Ishikawa (cell line): ENCODE measurements at regions not wholly inside any gene's neighbourhood (a gene's known extent, or its start where the extent isn't known, plus 50 kb on each side); places are given as distances from the start of the nearest gene placed in this dataset.

Experiments
- CEBPB ChIP-seq: IDR thresholded peaks from 2 replicates; pipeline ENCODE4 v1.6.1; 2012
- CREB1 ChIP-seq: IDR thresholded peaks from 2 replicates; pipeline ENCODE4 v1.6.1; 2012; ENCODE audit warnings: low read depth
- EGR1 ChIP-seq: IDR thresholded peaks from 2 replicates; pipeline ENCODE4 v1.6.1; 2012
- EP300 ChIP-seq: IDR thresholded peaks from 2 replicates; pipeline ENCODE4 v1.6.1; 2012; ENCODE audit warnings: borderline replicate concordance
- FOXM1 ChIP-seq: IDR thresholded peaks from 2 replicates; pipeline ENCODE4 v1.6.1; 2012; ENCODE audit warnings: low read depth, borderline replicate concordance
- MAX ChIP-seq: IDR thresholded peaks from 2 replicates; pipeline ENCODE4 v1.6.1; 2012
- NFIC ChIP-seq: IDR thresholded peaks from 2 replicates; pipeline ENCODE4 v1.6.1; 2012
- RAD21 ChIP-seq: IDR thresholded peaks from 2 replicates; pipeline ENCODE4 v1.6.1; 2012; ENCODE audit warnings: low read depth
- REST ChIP-seq: IDR thresholded peaks from 2 replicates; pipeline ENCODE4 v1.6.1; 2012; ENCODE audit warnings: low read depth, mild to moderate bottlenecking
- TAF1 ChIP-seq: IDR thresholded peaks from 2 replicates; pipeline ENCODE4 v1.6.1; 2012; ENCODE audit warnings: low read depth, mild to moderate bottlenecking
- TCF12 ChIP-seq: IDR thresholded peaks from 2 replicates; pipeline ENCODE4 v1.6.1; 2012; ENCODE audit warnings: low read depth
- TEAD4 ChIP-seq: IDR thresholded peaks from 2 replicates; pipeline ENCODE4 v1.6.1; 2012
- YY1 ChIP-seq: IDR thresholded peaks from 2 replicates; pipeline ENCODE4 v1.6.1; 2012; ENCODE audit warnings: low read depth
- ZBTB7A ChIP-seq: IDR thresholded peaks from 2 replicates; pipeline ENCODE4 v1.6.1; 2012; ENCODE audit warnings: low read depth
- TF ChIP-seq, protein P1 (sequence below): IDR thresholded peaks from 2 replicates; pipeline ENCODE4 v1.6.1; 2012

GRCh38 chr22:23500508-23501260 lies 79.4 kb downstream of the IGLL1 start:
- TF ChIP-seq TAF1 (no peak), YY1 (no peak), FOXM1 (no peak), REST (no peak), EGR1 (no peak), CEBPB (no peak), ZBTB7A (no peak), EP300 (no peak), CREB1 (no peak), TEAD4 (no peak), TCF12 (no peak), MAX (no peak), NFIC (no peak), RAD21 (no peak)
- TF ChIP-seq, protein P1, sequence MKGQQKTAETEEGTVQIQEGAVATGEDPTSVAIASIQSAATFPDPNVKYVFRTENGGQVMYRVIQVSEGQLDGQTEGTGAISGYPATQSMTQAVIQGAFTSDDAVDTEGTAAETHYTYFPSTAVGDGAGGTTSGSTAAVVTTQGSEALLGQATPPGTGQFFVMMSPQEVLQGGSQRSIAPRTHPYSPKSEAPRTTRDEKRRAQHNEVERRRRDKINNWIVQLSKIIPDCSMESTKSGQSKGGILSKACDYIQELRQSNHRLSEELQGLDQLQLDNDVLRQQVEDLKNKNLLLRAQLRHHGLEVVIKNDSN: no peak

DNA sequence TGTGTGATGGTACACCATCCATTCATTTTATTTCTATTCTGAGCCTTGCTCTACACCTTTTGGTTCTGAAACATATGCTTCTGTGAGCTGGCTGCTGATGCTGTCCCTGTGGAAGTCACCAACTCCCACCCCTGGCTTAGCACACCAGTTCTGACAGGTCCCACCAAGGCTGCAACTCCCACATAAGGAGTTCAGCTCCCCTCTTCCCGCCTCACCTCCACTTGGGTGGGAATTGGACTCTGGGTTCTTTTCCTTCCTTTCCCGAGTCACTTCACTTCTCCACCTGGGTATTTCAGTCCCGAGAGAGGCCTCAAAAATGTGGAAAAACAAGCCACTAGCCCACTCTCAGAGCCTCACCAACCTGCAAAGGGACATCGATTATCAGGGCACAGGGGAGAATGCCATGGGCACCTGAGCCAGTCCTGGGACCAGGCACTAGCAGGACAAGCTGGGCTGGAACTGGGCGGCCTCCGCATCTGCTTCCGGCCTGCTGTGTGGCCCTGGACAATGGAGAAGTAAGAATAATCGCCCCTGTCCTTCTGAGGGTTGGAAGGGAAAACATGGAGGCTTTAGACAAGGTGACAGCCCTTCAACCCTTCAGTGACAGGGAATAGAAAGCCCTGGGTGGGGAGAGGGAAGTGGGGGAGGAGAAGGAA lies 80.1 kb downstream of the IGLL1 start:
- TF ChIP-seq EP300 (no peak), EGR1 (no peak), CEBPB (no peak), NFIC (no peak), TCF12 (no peak), CREB1 (no peak), RAD21 (no peak), MAX (no peak)

GRCh38 chr22:23498811-23499798 lies 81.0 kb downstream of the IGLL1 start:
- TF ChIP-seq CREB1 (no peak), ZBTB7A (no peak), TCF12 (no peak)

- peak; percentile 39; the same call in 1 of the 2 replicates for TF ChIP-seq CEBPB
These were observed 82.2 kb downstream of the IGLL1 start for GRCh38 chr22:23497889-23498288.

GRCh38 chr22:23497016-23497885 lies 82.8 kb downstream of the IGLL1 start:
- no peak for TF ChIP-seq CREB1
- TF ChIP-seq EGR1: no peak
- no peak for TF ChIP-seq NFIC
- no peak for TF ChIP-seq TCF12
- no peak for TF ChIP-seq YY1
- TF ChIP-seq RAD21: no peak
- TF ChIP-seq ZBTB7A: no peak

DNA sequence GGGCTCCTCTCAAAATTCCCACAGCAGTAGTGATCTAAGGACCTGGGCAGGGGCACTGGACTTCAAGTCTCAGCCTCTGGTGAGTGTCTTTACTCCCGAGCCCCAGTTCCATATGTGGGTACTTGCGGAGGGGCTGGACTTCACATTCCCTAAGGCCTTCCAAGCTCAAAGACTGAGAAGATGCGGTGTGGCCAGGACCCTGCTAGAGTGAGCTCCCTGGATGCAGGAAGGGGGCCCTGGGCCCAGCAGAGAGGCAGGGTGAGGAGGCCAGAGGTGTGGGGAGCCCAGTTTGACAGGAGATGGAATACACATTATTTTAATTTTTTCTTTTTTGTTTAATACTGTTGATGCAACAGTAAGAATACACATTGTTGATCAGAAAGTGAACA lies 83.7 kb downstream of the IGLL1 start:
- TF ChIP-seq MAX (no peak), FOXM1 (no peak), EP300 (no peak), ZBTB7A (no peak), TEAD4 (no peak), RAD21 (no peak), CREB1 (no peak)
